WTC11 (cell line): ENCODE measurements at regions not wholly inside any gene's neighbourhood (a gene's known extent, or its start where the extent isn't known, plus 50 kb on each side); places are given as distances from the start of the nearest gene placed in this dataset.

Experiments
- ATAC-seq: fragments of 200-7000 bp; cut with Tn5 transposase; 2 replicates; pipeline ENCODE4 v1.10.0; 2021; ENCODE audit warnings: mild to moderate bottlenecking, moderate library complexity
- CTCF ChIA-PET: fragments of 300-600 bp; sonication (Branson Sonifier 250); formaldehyde crosslinking; loops from one replicate; lab custom pipeline; 2021; ENCODE audit warnings: antibody characterized with exemption; lab: Charles Lee
- POLR2A ChIA-PET: fragments of 350-600 bp; sonication (Branson Sonifier 250); formaldehyde crosslinking; loops from one replicate; lab custom pipeline; 2021; ENCODE audit warnings: antibody characterized with exemption; lab: Charles Lee
- DNase-seq: peaks from one replicate; pipeline ENCODE4 v3.0.0; 2021; ENCODE audit warnings: low spot score
- H3K27ac Mint-ChIP-seq: 2 replicates; pipeline ENCODE4 v1.8.0; 2021; ENCODE audit warnings: mixed read lengths
- H3K27me3 Mint-ChIP-seq: 2 replicates; pipeline ENCODE4 v1.8.0; 2021; ENCODE audit warnings: low read depth, mild to moderate bottlenecking, moderate library complexity, mixed read lengths
- H3K36me3 Mint-ChIP-seq: 2 replicates; pipeline ENCODE4 v1.8.0; 2021; ENCODE audit warnings: mixed read lengths
- H3K4me1 Mint-ChIP-seq: 2 replicates; pipeline ENCODE4 v1.8.0; 2022; ENCODE audit warnings: mixed read lengths
- H3K4me3 Mint-ChIP-seq: 2 replicates; pipeline ENCODE4 v1.8.0; 2021; ENCODE audit warnings: mild to moderate bottlenecking, moderate library complexity, mixed read lengths
- H3K9me3 Mint-ChIP-seq: 2 replicates; pipeline ENCODE4 v1.8.0; 2021; ENCODE audit warnings: mixed read lengths
- ETV6 ChIP-seq: sonication (generic); formaldehyde crosslinking; IDR thresholded peaks from 2 replicates; pipeline ENCODE4 v1.8.1; 2022; ENCODE audit warnings: mild to moderate bottlenecking, missing genetic modification reagents
- FOXJ3 ChIP-seq: sonication (generic); formaldehyde crosslinking; IDR thresholded peaks from 2 replicates; pipeline ENCODE4 v1.9.0; 2021; ENCODE audit warnings: missing genetic modification reagents, mild to moderate bottlenecking, borderline replicate concordance
- NR2C2 ChIP-seq: sonication (generic); formaldehyde crosslinking; IDR thresholded peaks from 2 replicates; pipeline ENCODE4 v1.8.0; 2022; ENCODE audit warnings: mild to moderate bottlenecking, missing genetic modification reagents
- PRDM15 ChIP-seq: sonication (generic); formaldehyde crosslinking; IDR thresholded peaks from 2 replicates; pipeline ENCODE4 v1.8.0; 2022; ENCODE audit warnings: missing genetic modification reagents
- ZNF281 ChIP-seq: sonication (generic); formaldehyde crosslinking; IDR thresholded peaks from 2 replicates; pipeline ENCODE4 v1.8.0; 2023; ENCODE audit warnings: mild to moderate bottlenecking, missing genetic modification reagents
- ZNF396 ChIP-seq: fragments of 250-450 bp; sonication (Bioruptor Pico); IDR thresholded peaks from 2 replicates; pipeline ENCODE4 v1.8.0; 2021; ENCODE audit warnings: mild to moderate bottlenecking, moderate library complexity, borderline replicate concordance
- TF ChIP-seq, protein P1 (sequence below): sonication (generic); formaldehyde crosslinking; conservative IDR thresholded peaks from 2 replicates; pipeline ENCODE4 v1.8.1; 2023; ENCODE audit warnings: mild to moderate bottlenecking, low read depth, missing genetic modification reagents, moderate library complexity
- TF ChIP-seq, protein P2 (sequence below): fragments of 250-450 bp; sonication (Bioruptor Pico); conservative IDR thresholded peaks from 2 replicates; pipeline ENCODE4 v1.9.0; 2021; ENCODE audit warnings: mild to moderate bottlenecking
- TF ChIP-seq, protein P3 (sequence below): sonication (generic); formaldehyde crosslinking; IDR thresholded peaks from 2 replicates; pipeline ENCODE4 v1.8.1; 2023; ENCODE audit warnings: mild to moderate bottlenecking, moderate library complexity, missing genetic modification reagents

GRCh38 chr6:159604443-159604956 is 88.5 kb downstream of the SOD2 start:
- POLR2A ChIA-PET: no interaction called here
- H3K9me3 Mint-ChIP-seq: peaks cover 4% of the 10 kb centered on the region
- ATAC-seq: no peak
- no peak for DNase-seq
- CTCF ChIA-PET: no interaction called here
- H3K4me3 Mint-ChIP-seq: no peak overlapping the region
- H3K27me3 Mint-ChIP-seq: no peaks in the 10 kb centered on the region
- H3K36me3 Mint-ChIP-seq: no peaks in the 10 kb centered on the region
- TF ChIP-seq, protein P1, sequence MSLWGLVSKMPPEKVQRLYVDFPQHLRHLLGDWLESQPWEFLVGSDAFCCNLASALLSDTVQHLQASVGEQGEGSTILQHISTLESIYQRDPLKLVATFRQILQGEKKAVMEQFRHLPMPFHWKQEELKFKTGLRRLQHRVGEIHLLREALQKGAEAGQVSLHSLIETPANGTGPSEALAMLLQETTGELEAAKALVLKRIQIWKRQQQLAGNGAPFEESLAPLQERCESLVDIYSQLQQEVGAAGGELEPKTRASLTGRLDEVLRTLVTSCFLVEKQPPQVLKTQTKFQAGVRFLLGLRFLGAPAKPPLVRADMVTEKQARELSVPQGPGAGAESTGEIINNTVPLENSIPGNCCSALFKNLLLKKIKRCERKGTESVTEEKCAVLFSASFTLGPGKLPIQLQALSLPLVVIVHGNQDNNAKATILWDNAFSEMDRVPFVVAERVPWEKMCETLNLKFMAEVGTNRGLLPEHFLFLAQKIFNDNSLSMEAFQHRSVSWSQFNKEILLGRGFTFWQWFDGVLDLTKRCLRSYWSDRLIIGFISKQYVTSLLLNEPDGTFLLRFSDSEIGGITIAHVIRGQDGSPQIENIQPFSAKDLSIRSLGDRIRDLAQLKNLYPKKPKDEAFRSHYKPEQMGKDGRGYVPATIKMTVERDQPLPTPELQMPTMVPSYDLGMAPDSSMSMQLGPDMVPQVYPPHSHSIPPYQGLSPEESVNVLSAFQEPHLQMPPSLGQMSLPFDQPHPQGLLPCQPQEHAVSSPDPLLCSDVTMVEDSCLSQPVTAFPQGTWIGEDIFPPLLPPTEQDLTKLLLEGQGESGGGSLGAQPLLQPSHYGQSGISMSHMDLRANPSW (CRISPR knock-in tag): no peak
- TF ChIP-seq ZNF396 (CRISPR knock-in tag): no peak
- TF ChIP-seq FOXJ3 (CRISPR knock-in tag): no peak
- no peak for TF ChIP-seq ZNF281 (CRISPR knock-in tag)
- TF ChIP-seq, all 79 proteins: peak for 0
- Mint-ChIP-seq H3K4me1 (peaks cover 9% of the 10 kb centered on the region), H3K27ac (no peak overlapping the region)

DNA sequence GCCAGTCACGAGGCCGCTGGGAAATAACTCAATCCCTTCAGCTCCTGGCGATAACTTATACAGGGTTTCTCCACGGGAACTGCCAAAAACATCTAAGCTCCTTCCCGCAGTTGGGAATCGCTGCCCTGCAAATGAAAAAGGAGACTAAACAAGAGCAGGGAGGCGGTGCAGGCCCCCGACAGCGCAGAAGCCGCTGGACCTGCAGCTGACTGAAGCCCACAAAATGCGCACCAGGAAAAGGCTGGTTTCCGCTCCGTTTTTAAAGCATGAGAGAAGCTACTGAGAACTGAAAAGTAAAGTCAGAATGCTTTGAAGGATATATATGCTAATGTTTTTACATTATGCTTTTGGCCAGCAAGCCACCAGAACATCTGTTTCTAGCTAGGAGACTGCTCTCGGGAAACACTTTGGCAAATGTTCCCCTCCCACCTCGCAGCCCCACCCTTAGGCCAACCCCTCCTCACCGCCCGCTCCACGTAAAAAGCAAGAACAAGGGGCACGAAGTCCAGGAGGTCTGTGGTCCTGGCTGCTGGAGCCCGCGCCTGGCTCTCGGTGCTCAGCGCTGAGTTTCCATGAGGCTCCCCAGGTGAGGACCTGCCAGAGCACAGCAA is 90.5 kb downstream of the SOD2 start:
- CTCF ChIA-PET: interaction anchor here (0.6 to 2.5 kb wide), 3 partner anchors 53 to 432 kb away, joined by 3 to 8 read pairs (median 4); no protein-coding TSS in a partner anchor
- DNase-seq (no peak), ATAC-seq (no peak)
- TF ChIP-seq PRDM15 (CRISPR knock-in tag): no peak
- TF ChIP-seq, protein P2, sequence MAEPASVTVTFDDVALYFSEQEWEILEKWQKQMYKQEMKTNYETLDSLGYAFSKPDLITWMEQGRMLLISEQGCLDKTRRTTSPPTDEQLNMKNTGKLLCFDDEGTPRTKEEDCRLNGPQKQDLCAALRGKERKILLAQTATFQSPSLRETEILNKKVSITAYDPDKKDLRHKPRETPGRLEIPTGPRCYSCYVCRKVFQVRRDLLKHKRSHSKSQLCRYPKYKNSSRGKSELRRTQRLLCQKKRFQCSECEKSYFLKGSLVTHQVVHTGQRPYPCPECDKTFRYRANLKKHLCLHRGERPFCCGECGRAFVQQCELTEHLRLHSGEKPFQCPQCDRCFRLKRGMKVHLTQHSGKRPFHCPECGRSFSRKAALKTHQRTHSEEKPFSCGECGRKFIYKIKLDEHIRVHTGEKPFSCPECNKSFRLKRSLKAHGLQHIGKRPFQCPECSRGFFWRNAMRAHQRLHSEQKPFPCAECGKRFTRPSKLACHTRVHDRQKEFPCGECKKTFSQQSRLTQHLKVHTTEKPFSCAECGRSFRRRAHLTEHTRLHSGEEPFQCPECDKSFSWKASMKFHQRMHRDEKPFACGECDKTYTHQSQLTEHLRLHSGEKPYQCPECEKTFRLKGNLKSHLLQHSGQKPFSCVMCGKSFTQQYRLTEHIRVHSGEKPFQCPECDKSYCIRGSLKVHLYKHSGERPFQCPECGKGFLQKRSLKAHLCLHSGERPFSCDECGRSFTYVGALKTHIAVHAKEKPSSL: no peak
- TF ChIP-seq ETV6 (CRISPR knock-in tag): no peak
- no peak for TF ChIP-seq NR2C2 (CRISPR knock-in tag)
- TF ChIP-seq, protein P3, sequence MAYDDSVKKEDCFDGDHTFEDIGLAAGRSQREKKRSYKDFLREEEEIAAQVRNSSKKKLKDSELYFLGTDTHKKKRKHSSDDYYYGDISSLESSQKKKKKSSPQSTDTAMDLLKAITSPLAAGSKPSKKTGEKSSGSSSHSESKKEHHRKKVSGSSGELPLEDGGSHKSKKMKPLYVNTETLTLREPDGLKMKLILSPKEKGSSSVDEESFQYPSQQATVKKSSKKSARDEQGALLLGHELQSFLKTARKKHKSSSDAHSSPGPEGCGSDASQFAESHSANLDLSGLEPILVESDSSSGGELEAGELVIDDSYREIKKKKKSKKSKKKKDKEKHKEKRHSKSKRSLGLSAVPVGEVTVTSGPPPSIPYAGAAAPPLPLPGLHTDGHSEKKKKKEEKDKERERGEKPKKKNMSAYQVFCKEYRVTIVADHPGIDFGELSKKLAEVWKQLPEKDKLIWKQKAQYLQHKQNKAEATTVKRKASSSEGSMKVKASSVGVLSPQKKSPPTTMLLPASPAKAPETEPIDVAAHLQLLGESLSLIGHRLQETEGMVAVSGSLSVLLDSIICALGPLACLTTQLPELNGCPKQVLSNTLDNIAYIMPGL: no peak
- no peak overlapping the region for H3K4me3 Mint-ChIP-seq
- peaks cover 9% of the 10 kb centered on the region for H3K4me1 Mint-ChIP-seq
- H3K36me3 Mint-ChIP-seq: no peaks in the 10 kb centered on the region
- H3K27ac Mint-ChIP-seq: no peak overlapping the region
- H3K27me3 Mint-ChIP-seq: no peaks in the 10 kb centered on the region
- peaks cover 4% of the 10 kb centered on the region for H3K9me3 Mint-ChIP-seq
- POLR2A ChIA-PET: no interaction called here
